ENCODE measurements at regions not wholly inside any gene's neighbourhood (a gene's known extent, or its start where the extent isn't known, plus 50 kb on each side); places are given as distances from the start of the nearest gene placed in this dataset.
"Not testable (repeated sequence)": the region's sequence is repeated elsewhere in the genome, so short reads cannot be mapped to it uniquely, and the experiment has no call there.

DNA sequence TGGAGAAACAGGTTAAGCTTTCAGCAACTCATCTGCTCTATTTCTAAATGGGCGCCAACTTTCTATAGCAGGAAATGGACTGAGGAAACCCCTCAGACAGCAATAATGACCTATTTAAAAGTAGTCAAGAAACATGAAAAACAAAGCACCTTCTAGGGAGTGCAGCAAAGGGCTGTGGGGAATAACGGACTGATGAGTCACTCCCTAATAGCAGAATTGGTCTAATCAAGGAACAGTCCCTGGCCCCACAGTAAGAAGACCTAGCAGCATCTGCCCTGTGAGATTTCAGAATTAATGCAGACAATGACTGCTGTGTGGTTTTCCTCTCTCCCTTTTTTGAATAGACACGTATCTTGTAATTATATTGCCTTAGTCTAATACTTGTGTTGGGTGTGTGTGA lies 602.9 kb downstream of the IPMK start:
- Histone ChIP-seq H3K4me3 (no peak overlapping the region), H3K9me3 (no peaks in the 10 kb centered on the region), H3K4me1 (no peaks in the 10 kb centered on the region), H3K36me3 (no peaks in the 10 kb centered on the region), H3K27me3 (no peaks in the 10 kb centered on the region), H3K27ac (no peak overlapping the region)
- no peak for DNase-seq (ENCODE audit: low spot score in 2 of 2)
- no peak for TF ChIP-seq EP300 (IDR thresholded peaks at IDR 0.05)
- TF ChIP-seq, protein P1, sequence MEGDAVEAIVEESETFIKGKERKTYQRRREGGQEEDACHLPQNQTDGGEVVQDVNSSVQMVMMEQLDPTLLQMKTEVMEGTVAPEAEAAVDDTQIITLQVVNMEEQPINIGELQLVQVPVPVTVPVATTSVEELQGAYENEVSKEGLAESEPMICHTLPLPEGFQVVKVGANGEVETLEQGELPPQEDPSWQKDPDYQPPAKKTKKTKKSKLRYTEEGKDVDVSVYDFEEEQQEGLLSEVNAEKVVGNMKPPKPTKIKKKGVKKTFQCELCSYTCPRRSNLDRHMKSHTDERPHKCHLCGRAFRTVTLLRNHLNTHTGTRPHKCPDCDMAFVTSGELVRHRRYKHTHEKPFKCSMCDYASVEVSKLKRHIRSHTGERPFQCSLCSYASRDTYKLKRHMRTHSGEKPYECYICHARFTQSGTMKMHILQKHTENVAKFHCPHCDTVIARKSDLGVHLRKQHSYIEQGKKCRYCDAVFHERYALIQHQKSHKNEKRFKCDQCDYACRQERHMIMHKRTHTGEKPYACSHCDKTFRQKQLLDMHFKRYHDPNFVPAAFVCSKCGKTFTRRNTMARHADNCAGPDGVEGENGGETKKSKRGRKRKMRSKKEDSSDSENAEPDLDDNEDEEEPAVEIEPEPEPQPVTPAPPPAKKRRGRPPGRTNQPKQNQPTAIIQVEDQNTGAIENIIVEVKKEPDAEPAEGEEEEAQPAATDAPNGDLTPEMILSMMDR (IDR thresholded peaks at IDR 0.05): no peak
- no peak for TF ChIP-seq POLR2A (IDR thresholded peaks at IDR 0.05)
- WGBS, 2 donors: 51 to 52% methylated on average over 3 of the region's 3 CpGs

DNA sequence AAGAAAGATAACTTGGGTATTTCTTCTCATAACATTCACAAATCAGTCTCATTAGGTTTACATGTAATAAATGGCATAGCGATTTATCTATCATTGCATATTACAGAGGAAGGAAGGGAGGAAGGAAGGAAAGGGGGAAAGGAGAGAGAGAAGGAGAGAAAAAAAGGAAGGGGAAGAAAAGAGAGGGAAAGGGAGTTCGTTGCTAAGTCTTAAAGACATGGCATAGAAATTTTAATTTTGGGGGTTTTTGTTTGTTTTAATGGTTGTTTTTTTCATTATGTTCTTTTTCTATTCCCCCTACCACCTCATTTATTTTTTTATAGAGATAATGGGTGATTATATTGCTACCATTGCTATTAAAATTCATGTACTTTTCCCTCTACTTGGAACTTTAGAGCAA lies 604.3 kb downstream of the IPMK start:
- H3K4me3 ChIP-seq: no peak overlapping the region
- no peaks in the 10 kb centered on the region for H3K4me1 ChIP-seq
- WGBS, 2 donors: 72 to 73% methylated on average over 2 of the region's 2 CpGs
- no peak overlapping the region for H3K27ac ChIP-seq
- no peak for DNase-seq (ENCODE audit: low spot score in 2 of 2)
- TF ChIP-seq POLR2A (IDR thresholded peaks at IDR 0.05) (no peak), EP300 (IDR thresholded peaks at IDR 0.05) (no peak)
- TF ChIP-seq, protein P1 (IDR thresholded peaks at IDR 0.05): no peak
- H3K36me3 ChIP-seq: no peaks in the 10 kb centered on the region
- H3K27me3 ChIP-seq: no peaks in the 10 kb centered on the region
- H3K9me3 ChIP-seq: no peaks in the 10 kb centered on the region

DNA sequence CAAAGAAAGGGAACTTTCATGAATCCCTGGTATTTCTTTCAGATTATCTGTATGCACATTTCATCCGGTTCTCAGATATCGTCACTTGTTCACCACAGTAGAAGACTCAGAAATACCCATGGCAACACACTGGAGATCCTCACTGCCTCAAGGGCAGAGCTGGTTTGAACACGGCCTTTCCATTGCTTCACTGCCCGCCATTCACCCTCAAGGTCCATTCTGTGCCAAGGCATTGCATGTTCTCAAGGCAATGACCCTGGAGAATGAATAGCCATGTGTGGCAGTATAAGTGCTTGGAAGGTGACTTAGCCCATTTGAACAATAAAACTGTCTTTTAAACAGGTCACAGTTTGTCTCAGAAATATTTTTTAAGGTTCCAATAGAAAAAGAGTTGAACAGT lies 606.5 kb downstream of the IPMK start:
- 80 to 83% methylated on average over 4 of the region's 4 CpGs for WGBS, 2 donors

DNA sequence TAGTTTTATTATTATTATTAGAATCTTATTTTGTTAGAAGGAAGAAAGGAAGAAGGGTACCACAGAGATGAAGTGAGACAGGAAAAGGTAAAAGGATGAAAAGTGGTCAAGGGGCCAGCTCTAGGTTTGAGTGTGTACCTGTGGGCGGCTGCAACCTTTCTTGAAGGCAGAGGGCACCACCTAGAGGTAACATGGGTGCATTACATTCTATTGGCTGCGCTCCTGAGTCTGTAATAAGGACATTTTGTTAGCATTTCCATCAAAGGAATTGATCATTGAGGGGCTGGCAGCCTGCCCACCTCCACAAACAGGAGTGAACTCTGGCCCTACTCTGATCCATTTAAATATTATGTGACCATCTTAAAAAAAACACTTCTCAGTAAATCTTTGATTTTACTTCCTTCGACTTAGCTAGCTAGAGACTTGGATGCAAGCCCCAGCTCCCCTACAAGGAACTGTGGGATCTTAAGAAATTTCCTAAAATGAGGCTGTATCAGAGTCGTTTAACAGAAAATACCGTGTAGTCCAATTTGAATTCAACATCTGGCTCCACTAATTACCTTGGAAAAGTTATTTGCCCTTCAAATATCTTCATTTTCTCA lies 610.4 kb downstream of the IPMK start:
- H3K27me3 ChIP-seq: no peaks in the 10 kb centered on the region
- no peak overlapping the region for H3K4me3 ChIP-seq
- H3K27ac ChIP-seq: no peak overlapping the region
- H3K4me1 ChIP-seq: no peaks in the 10 kb centered on the region
- peak; percentile 14 to 41 for DNase-seq (ENCODE audit: low spot score in 2 of 2)
- TF ChIP-seq POLR2A (IDR thresholded peaks at IDR 0.05) (no peak), EP300 (IDR thresholded peaks at IDR 0.05) (no peak)
- TF ChIP-seq, protein P1 (IDR thresholded peaks at IDR 0.05): peak; percentile 34 to 69 (median 48)
- H3K9me3 ChIP-seq: no peaks in the 10 kb centered on the region
- WGBS, 2 donors: 13 to 22% methylated on average over 5 of the region's 5 CpGs
- H3K36me3 ChIP-seq: no peaks in the 10 kb centered on the region

More for the DNA sequence above, 606.5 kb downstream of the IPMK start:
- DNase-seq (ENCODE audit: low spot score in 2 of 2): no peak
- Histone ChIP-seq H3K36me3 (no peaks in the 10 kb centered on the region), H3K27ac (no peak overlapping the region), H3K4me3 (no peak overlapping the region), H3K9me3 (no peaks in the 10 kb centered on the region), H3K27me3 (no peaks in the 10 kb centered on the region), H3K4me1 (no peaks in the 10 kb centered on the region)
- TF ChIP-seq EP300 (IDR thresholded peaks at IDR 0.05): no peak
- no peak for TF ChIP-seq POLR2A (IDR thresholded peaks at IDR 0.05)
- TF ChIP-seq, protein P1 (IDR thresholded peaks at IDR 0.05): no peak

DNA sequence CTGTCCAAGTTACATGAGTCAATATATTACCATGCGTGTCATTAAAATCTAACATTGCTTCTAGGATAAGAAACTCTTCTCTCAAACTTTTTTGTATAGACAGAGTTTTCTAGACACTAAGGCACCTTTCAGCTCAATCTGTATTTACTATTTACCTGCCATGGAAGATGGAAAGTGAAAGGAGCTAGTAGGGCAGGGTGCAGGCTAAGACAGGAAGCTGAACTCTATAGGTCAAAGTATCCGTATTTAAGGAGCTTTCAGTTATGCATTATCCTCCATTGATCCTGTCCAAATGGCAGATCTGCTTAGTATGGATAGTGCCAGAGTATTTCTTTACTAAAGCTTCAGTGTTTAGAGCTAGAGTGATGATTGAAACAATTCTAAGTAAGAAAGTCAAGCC lies 612.8 kb downstream of the IPMK start:
- Histone ChIP-seq H3K36me3 (no peaks in the 10 kb centered on the region), H3K4me3 (no peak overlapping the region), H3K9me3 (no peaks in the 10 kb centered on the region), H3K27ac (no peak overlapping the region), H3K27me3 (no peaks in the 10 kb centered on the region), H3K4me1 (no peaks in the 10 kb centered on the region)
- no peak for TF ChIP-seq POLR2A (IDR thresholded peaks at IDR 0.05)
- TF ChIP-seq, protein P1 (IDR thresholded peaks at IDR 0.05): no peak
- TF ChIP-seq EP300 (IDR thresholded peaks at IDR 0.05): no peak
- DNase-seq (ENCODE audit: low spot score in 2 of 2): no peak
- 77 to 78% methylated on average over 2 of the region's 2 CpGs for WGBS, 2 donors

DNA sequence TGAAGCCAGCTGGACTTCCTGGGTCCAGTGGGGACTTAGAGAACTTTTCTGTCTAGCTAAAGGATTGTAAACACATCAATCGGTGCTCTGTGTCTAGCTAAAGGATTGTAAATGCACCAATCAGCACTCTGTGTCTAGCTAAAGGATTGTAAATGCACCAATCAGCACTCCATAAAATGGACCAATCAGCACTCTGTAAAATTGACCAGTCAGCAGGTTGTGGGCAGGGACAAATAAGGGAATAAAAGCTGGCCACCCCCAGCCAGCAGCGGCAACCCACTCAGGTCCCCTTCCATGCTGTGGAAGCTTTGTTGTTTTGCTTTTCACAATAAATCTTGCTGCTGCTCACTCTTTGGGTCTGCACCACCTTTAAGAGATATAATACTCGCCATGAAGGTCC lies 622.6 kb downstream of the IPMK start:
- 82 to 85% methylated on average over 3 of the region's 3 CpGs for WGBS, 2 donors
- DNase-seq (ENCODE audit: low spot score in 2 of 2): not testable (repeated sequence)

More for the DNA sequence above, 622.6 kb downstream of the IPMK start:
- not testable (repeated sequence) for H3K27me3 ChIP-seq, H3K36me3 ChIP-seq, H3K9me3 ChIP-seq, H3K27ac ChIP-seq, H3K4me1 ChIP-seq, H3K4me3 ChIP-seq

Data from tibial nerve (tissue), 4 donors.